OCI-LY1 (cell line): ENCODE measurements at regions not wholly inside any gene's neighbourhood (a gene's known extent, or its start where the extent isn't known, plus 50 kb on each side); places are given as distances from the start of the nearest gene placed in this dataset.

ENCODE experiments used
- H2AFZ ChIP-seq: fragments of 200-600 bp; sonication (generic), shearing (Covaris generic); 2 replicates; pipeline ENCODE4 v1.6.0; 2014; ENCODE audit warnings: antibody characterized with exemption, mild to moderate bottlenecking, low read length
- H3F3A ChIP-seq: fragments of 200-600 bp; sonication (generic), shearing (Covaris generic); 2 replicates; pipeline ENCODE4 v1.6.0; 2014; ENCODE audit warnings: mild to moderate bottlenecking, antibody characterized with exemption, low read length, moderate library complexity; ENCODE audit not compliant: insufficient read depth
- H3K27ac ChIP-seq: fragments of 200-600 bp; sonication (generic); 2 replicates; pipeline ENCODE4 v1.5.1; 2014; ENCODE audit warnings: low read length, mixed run types, mild to moderate bottlenecking, low read depth; ENCODE audit not compliant: poor library complexity, severe bottlenecking
- H3K27me3 ChIP-seq: fragments of 200-600 bp; sonication (generic); 2 replicates; pipeline ENCODE4 v1.6.0; 2014; ENCODE audit warnings: antibody characterized with exemption, mild to moderate bottlenecking, low read length, moderate library complexity; ENCODE audit not compliant: insufficient read depth
- H3K36me3 ChIP-seq: fragments of 200-600 bp; sonication (generic); 2 replicates; pipeline ENCODE4 v1.6.1; 2014; ENCODE audit warnings: mild to moderate bottlenecking, antibody characterized with exemption, low read length, moderate library complexity, mixed read lengths; ENCODE audit not compliant: insufficient read depth
- H3K4me1 ChIP-seq: fragments of 200-600 bp; sonication (generic); 2 replicates; pipeline ENCODE4 v1.5.1; 2014; ENCODE audit warnings: mild to moderate bottlenecking, low read length, moderate library complexity; ENCODE audit not compliant: insufficient read depth, severe bottlenecking
- H3K4me2 ChIP-seq: fragments of 200-600 bp; sonication (generic), shearing (Covaris generic); 2 replicates; pipeline ENCODE4 v1.6.1; 2014; ENCODE audit warnings: low read length
- H3K4me3 ChIP-seq: fragments of 200-600 bp; sonication (generic); 2 replicates; pipeline ENCODE4 v1.5.1; 2014; ENCODE audit warnings: low read length, low read depth, mild to moderate bottlenecking, mixed read lengths; ENCODE audit not compliant: poor library complexity, severe bottlenecking
- H3K79me2 ChIP-seq: fragments of 200-600 bp; shearing (Covaris generic); 2 replicates; pipeline ENCODE4 v1.6.1; 2016; ENCODE audit warnings: mixed run types, low read length, mixed read lengths; ENCODE audit not compliant: insufficient read depth
- H3K9ac ChIP-seq: fragments of 200-600 bp; sonication (generic), shearing (Covaris generic); 2 replicates; pipeline ENCODE4 v1.6.1; 2014; ENCODE audit warnings: mild to moderate bottlenecking, low read length, mixed read lengths
- H3K9me2 ChIP-seq: fragments of 200-600 bp; sonication (generic), shearing (Covaris generic); 2 replicates; pipeline ENCODE4 v1.6.1; 2014; ENCODE audit warnings: low read depth, mild to moderate bottlenecking, low read length, mixed read lengths
- H3K9me3 ChIP-seq: fragments of 200-600 bp; shearing (Covaris generic); 2 replicates; pipeline ENCODE4 v1.6.1; 2014; ENCODE audit warnings: low read length, mixed read lengths
- H4K20me1 ChIP-seq: fragments of 200-600 bp; sonication (generic), shearing (Covaris generic); 2 replicates; pipeline ENCODE4 v1.6.0; 2016; ENCODE audit warnings: mild to moderate bottlenecking, low read length; ENCODE audit not compliant: insufficient read depth
- EZH2 ChIP-seq: fragments of 200-600 bp; sonication (generic), shearing (Covaris generic); IDR thresholded peaks from 2 replicates; pipeline ENCODE4 v1.8.0; 2017; ENCODE audit warnings: borderline replicate concordance, mixed run types, mild to moderate bottlenecking, antibody characterized with exemption, low read length, moderate library complexity, mixed read lengths
- TF ChIP-seq, protein P1 (sequence below): fragments of 200-600 bp; sonication (generic), shearing (Covaris generic); IDR thresholded peaks from 2 replicates; pipeline ENCODE4 v1.5.1; 2017; ENCODE audit warnings: mild to moderate bottlenecking, antibody characterized with exemption, low read length, moderate library complexity, mixed read lengths

DNA sequence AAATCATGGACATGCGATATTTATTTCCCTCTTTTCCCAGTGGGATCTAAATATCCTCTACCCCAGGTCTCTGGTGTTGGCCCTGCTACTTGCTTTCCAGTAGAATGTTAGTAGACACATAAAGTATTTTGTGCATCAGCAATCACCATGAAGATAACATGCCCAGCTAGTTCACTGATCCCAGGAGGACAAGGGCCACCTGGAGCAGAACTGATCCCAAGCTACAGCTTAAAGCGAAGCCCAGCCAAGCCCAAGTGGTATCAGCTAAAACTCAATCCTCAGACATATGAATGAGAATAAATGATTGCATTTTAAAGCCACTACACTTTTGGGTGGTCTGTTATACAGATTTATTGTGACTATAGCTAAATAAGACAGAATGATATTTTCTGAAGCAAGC is 516.2 kb downstream of the INSC start:
- H3K9me3 ChIP-seq, result no peaks in the 10 kb centered on the region
- H3K36me3 ChIP-seq, result no peaks in the 10 kb centered on the region
- no peaks in the 10 kb centered on the region for H3K9me2 ChIP-seq
- no peak overlapping the region for H3K4me2 ChIP-seq
- no peak overlapping the region for H3K9ac ChIP-seq
- H2AFZ ChIP-seq, result no peak overlapping the region
- no peaks in the 10 kb centered on the region for H3K27me3 ChIP-seq
- H3K4me1 ChIP-seq, result no peaks in the 10 kb centered on the region
- no peaks in the 10 kb centered on the region for H3F3A ChIP-seq
- H3K27ac ChIP-seq, result no peak overlapping the region
- H3K4me3 ChIP-seq, result no peak overlapping the region
- TF ChIP-seq, protein P1, sequence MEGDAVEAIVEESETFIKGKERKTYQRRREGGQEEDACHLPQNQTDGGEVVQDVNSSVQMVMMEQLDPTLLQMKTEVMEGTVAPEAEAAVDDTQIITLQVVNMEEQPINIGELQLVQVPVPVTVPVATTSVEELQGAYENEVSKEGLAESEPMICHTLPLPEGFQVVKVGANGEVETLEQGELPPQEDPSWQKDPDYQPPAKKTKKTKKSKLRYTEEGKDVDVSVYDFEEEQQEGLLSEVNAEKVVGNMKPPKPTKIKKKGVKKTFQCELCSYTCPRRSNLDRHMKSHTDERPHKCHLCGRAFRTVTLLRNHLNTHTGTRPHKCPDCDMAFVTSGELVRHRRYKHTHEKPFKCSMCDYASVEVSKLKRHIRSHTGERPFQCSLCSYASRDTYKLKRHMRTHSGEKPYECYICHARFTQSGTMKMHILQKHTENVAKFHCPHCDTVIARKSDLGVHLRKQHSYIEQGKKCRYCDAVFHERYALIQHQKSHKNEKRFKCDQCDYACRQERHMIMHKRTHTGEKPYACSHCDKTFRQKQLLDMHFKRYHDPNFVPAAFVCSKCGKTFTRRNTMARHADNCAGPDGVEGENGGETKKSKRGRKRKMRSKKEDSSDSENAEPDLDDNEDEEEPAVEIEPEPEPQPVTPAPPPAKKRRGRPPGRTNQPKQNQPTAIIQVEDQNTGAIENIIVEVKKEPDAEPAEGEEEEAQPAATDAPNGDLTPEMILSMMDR, result no peak
- TF ChIP-seq EZH2, result no peak
- H4K20me1 ChIP-seq, result no peaks in the 10 kb centered on the region
- H3K79me2 ChIP-seq, result no peaks in the 10 kb centered on the region

DNA sequence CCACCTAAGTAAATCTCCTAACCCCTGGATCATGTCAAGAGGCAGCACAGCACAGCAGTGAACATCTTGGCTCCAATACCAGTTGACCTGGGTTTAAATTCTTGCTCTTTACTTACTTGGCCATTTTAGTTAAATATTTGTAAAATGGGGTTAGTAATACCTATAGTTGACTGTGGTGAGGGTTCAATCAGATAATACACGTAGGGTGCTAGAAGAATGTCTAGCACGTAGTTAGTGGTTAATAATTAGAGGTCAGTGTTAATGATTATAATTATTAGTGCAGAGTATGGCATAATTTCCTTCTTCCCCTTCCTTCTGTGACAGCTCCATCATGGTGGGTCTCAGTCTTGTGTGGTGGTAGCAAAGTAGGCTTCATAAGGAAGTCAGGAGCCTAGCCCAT is 520.8 kb downstream of the INSC start:
- Histone ChIP-seq H3K36me3 (no peaks in the 10 kb centered on the region), H3F3A (no peaks in the 10 kb centered on the region), H3K4me3 (no peak overlapping the region), H4K20me1 (no peaks in the 10 kb centered on the region), H3K79me2 (no peaks in the 10 kb centered on the region), H3K27ac (no peak overlapping the region), H3K4me2 (no peak overlapping the region), H2AFZ (no peak overlapping the region), H3K27me3 (no peaks in the 10 kb centered on the region), H3K4me1 (no peaks in the 10 kb centered on the region), H3K9me2 (no peaks in the 10 kb centered on the region), H3K9me3 (no peaks in the 10 kb centered on the region), H3K9ac (no peak overlapping the region)
- TF ChIP-seq, protein P1, result no peak
- TF ChIP-seq EZH2, result no peak

DNA sequence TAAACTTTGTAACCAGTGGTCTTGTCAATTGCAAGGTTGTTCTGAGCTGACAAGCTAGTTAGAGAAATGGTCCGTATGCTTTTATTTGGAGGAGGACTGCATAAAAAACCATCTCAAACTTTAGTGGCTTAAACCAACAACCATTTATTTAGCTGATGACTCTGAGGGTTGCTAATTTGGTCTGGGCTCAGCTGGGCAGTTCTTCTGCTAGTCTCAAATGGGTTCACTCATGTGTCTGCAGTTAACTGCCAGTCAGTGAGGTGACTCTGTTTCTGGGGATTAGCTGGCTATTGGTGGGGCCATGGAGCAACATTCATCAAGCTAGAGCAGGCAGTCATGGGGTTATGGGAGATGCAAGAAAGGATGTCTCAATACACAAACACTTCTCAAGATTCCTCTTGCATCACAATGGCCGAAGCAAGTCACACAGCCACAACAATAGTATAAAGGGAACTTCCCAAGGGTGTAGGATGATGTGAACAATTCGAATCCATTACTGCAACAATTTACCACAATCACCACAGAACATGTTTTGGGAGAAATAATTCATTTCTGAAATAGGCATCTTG is 521.9 kb downstream of the INSC start:
- Histone ChIP-seq H4K20me1 (no peaks in the 10 kb centered on the region), H3F3A (no peaks in the 10 kb centered on the region), H3K4me2 (no peak overlapping the region), H3K9me3 (no peaks in the 10 kb centered on the region), H3K27me3 (no peaks in the 10 kb centered on the region), H3K9me2 (no peaks in the 10 kb centered on the region), H3K4me1 (no peaks in the 10 kb centered on the region), H3K36me3 (no peaks in the 10 kb centered on the region), H2AFZ (no peak overlapping the region), H3K27ac (no peak overlapping the region), H3K79me2 (no peaks in the 10 kb centered on the region), H3K4me3 (no peak overlapping the region), H3K9ac (no peak overlapping the region)
- TF ChIP-seq, protein P1, result no peak
- TF ChIP-seq EZH2, result no peak
